GM23338 (cell line): ENCODE measurements at regions not wholly inside any gene's neighbourhood (a gene's known extent, or its start where the extent isn't known, plus 50 kb on each side); places are given as distances from the start of the nearest gene placed in this dataset.

Experiments
- ATAC-seq: fragments of 200-7000 bp; cut with Tn5 transposase; 3 replicates; pipeline ENCODE4 v1.9.1; 2020
- DNase-seq: peaks from one replicate; pipeline ENCODE4 v3.0.0-alpha.2; 2015; ENCODE audit warnings: low spot score
- H2AFZ ChIP-seq: fragments of 200-600 bp; sonication (generic); 2 replicates; pipeline ENCODE4 v1.8.0; 2016; ENCODE audit warnings: antibody characterized with exemption, mild to moderate bottlenecking, moderate library complexity
- H3F3A ChIP-seq: fragments of 200-600 bp; sonication (generic); replicated peaks from 2 replicates; pipeline ENCODE4 v1.8.0; 2017; ENCODE audit warnings: antibody characterized with exemption, mixed run types, low read depth
- H3K27ac ChIP-seq: fragments of 200-600 bp; sonication (generic); 2 replicates; pipeline ENCODE4 v1.6.1; 2016; ENCODE audit warnings: low read depth
- H3K27me3 ChIP-seq: fragments of 200-600 bp; sonication (generic); 2 replicates; pipeline ENCODE4 v1.8.0; 2016; ENCODE audit warnings: mild to moderate bottlenecking, mixed run types, moderate library complexity; ENCODE audit not compliant: insufficient read depth
- H3K36me3 ChIP-seq: fragments of 200-600 bp; sonication (generic); 2 replicates; pipeline ENCODE4 v1.8.0; 2016; ENCODE audit warnings: mild to moderate bottlenecking; ENCODE audit not compliant: insufficient read depth
- H3K4me1 ChIP-seq: fragments of 200-600 bp; sonication (generic); 2 replicates; pipeline ENCODE4 v1.8.0; 2016; ENCODE audit warnings: mild to moderate bottlenecking, moderate library complexity; ENCODE audit not compliant: insufficient read depth
- H3K4me2 ChIP-seq: fragments of 200-600 bp; sonication (generic); 2 replicates; pipeline ENCODE4 v1.7.1; 2017; ENCODE audit warnings: mixed run types
- H3K4me3 ChIP-seq: fragments of 200-600 bp; sonication (generic); 2 replicates; pipeline ENCODE4 v1.6.1; 2016; ENCODE audit warnings: mixed run types
- H3K79me2 ChIP-seq: fragments of 200-600 bp; sonication (generic); replicated peaks from 2 replicates; pipeline ENCODE4 v1.8.0; 2017; ENCODE audit warnings: mild to moderate bottlenecking; ENCODE audit not compliant: insufficient read depth
- H3K9me2 ChIP-seq: fragments of 200-600 bp; sonication (generic); 2 replicates; pipeline ENCODE4 v1.8.0; 2017; ENCODE audit not compliant: insufficient read depth
- H4K20me1 ChIP-seq: fragments of 200-600 bp; sonication (generic); replicated peaks from 2 replicates; pipeline ENCODE4 v1.8.0; 2017; ENCODE audit warnings: mild to moderate bottlenecking; ENCODE audit not compliant: insufficient read depth
- H3K27ac Mint-ChIP-seq: 2 replicates; pipeline ENCODE4 v1.8.0; 2020; ENCODE audit warnings: inconsistent platforms, mild to moderate bottlenecking, moderate library complexity, mixed read lengths
- H3K27me3 Mint-ChIP-seq: 3 replicates; pipeline ENCODE4 v1.8.0; 2022; ENCODE audit warnings: low read depth, mild to moderate bottlenecking, moderate library complexity, mixed read lengths, inconsistent platforms; ENCODE audit not compliant: insufficient read depth, poor library complexity
- H3K36me3 Mint-ChIP-seq: 3 replicates; pipeline ENCODE4 v1.8.0; 2021; ENCODE audit warnings: low read depth, mild to moderate bottlenecking, inconsistent platforms, moderate library complexity, mixed read lengths
- H3K4me1 Mint-ChIP-seq: 3 replicates; pipeline ENCODE4 v1.8.0; 2020; ENCODE audit warnings: mild to moderate bottlenecking, inconsistent platforms, mixed read lengths
- H3K4me3 Mint-ChIP-seq: 3 replicates; pipeline ENCODE4 v1.8.0; 2021; ENCODE audit warnings: moderate library complexity, mild to moderate bottlenecking, inconsistent platforms, mixed read lengths
- H3K9me3 Mint-ChIP-seq: 3 replicates; pipeline ENCODE4 v1.8.0; 2020; ENCODE audit warnings: moderate library complexity, mild to moderate bottlenecking, inconsistent platforms, mixed read lengths
- POLR2AphosphoS5 ChIP-seq: IDR thresholded peaks from 2 replicates; pipeline ENCODE4 v1.6.1; 2016; ENCODE audit warnings: antibody characterized with exemption, low read depth
- STAT1 ChIP-seq: IDR thresholded peaks from one replicate; pipeline ENCODE4 v1.6.1; 2016; ENCODE audit warnings: antibody characterized with exemption; ENCODE audit not compliant: unreplicated experiment
- ZNF114 ChIP-seq: fragments of 250-450 bp; sonication (Bioruptor Pico); IDR thresholded peaks from 2 replicates; pipeline ENCODE4 v1.5.0; 2020; ENCODE audit warnings: mild to moderate bottlenecking, moderate library complexity
- ZNF331 ChIP-seq: fragments of 250-450 bp; sonication (Bioruptor Pico); IDR thresholded peaks from 2 replicates; pipeline ENCODE4 v1.5.0; 2020; ENCODE audit warnings: low read depth, mild to moderate bottlenecking, moderate library complexity
- ZNF462 ChIP-seq: fragments of 250-450 bp; sonication (Bioruptor Pico); IDR thresholded peaks from 2 replicates; pipeline ENCODE4 v1.5.0; 2020; ENCODE audit warnings: mild to moderate bottlenecking, moderate library complexity
- TF ChIP-seq, protein P1 (sequence below): IDR thresholded peaks from 2 replicates; pipeline ENCODE4 v1.6.1; 2016; ENCODE audit warnings: antibody characterized with exemption
- TF ChIP-seq, protein P2 (sequence below), 2 experiments: fragments of 200-600 bp in 1 of 2; sonication (generic) in 1 of 2; conservative IDR thresholded peaks; 2 replicates each; pipeline versions ENCODE4 v1.5.1 to v1.6.1; 2016 to 2017; ENCODE audit warnings: antibody characterized with exemption in 2 of 2, low read depth in 2 of 2, mild to moderate bottlenecking in 2 of 2, moderate library complexity in 1 of 2

- TF ChIP-seq ZNF462 (no peak), ZNF331 (CRISPR knock-in tag) (no peak), POLR2AphosphoS5 (no peak)
- TF ChIP-seq, protein P1, sequence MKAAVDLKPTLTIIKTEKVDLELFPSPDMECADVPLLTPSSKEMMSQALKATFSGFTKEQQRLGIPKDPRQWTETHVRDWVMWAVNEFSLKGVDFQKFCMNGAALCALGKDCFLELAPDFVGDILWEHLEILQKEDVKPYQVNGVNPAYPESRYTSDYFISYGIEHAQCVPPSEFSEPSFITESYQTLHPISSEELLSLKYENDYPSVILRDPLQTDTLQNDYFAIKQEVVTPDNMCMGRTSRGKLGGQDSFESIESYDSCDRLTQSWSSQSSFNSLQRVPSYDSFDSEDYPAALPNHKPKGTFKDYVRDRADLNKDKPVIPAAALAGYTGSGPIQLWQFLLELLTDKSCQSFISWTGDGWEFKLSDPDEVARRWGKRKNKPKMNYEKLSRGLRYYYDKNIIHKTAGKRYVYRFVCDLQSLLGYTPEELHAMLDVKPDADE: no peak
- TF ChIP-seq, protein P2, sequence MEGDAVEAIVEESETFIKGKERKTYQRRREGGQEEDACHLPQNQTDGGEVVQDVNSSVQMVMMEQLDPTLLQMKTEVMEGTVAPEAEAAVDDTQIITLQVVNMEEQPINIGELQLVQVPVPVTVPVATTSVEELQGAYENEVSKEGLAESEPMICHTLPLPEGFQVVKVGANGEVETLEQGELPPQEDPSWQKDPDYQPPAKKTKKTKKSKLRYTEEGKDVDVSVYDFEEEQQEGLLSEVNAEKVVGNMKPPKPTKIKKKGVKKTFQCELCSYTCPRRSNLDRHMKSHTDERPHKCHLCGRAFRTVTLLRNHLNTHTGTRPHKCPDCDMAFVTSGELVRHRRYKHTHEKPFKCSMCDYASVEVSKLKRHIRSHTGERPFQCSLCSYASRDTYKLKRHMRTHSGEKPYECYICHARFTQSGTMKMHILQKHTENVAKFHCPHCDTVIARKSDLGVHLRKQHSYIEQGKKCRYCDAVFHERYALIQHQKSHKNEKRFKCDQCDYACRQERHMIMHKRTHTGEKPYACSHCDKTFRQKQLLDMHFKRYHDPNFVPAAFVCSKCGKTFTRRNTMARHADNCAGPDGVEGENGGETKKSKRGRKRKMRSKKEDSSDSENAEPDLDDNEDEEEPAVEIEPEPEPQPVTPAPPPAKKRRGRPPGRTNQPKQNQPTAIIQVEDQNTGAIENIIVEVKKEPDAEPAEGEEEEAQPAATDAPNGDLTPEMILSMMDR (conservative IDR thresholded peaks at IDR 0.05; ENCODE audit: low read depth in 2 of 2): no peak
Measured at GRCh38 chr21:20253261-20253660, 744.9 kb upstream of the NCAM2 start (continued).

DNA sequence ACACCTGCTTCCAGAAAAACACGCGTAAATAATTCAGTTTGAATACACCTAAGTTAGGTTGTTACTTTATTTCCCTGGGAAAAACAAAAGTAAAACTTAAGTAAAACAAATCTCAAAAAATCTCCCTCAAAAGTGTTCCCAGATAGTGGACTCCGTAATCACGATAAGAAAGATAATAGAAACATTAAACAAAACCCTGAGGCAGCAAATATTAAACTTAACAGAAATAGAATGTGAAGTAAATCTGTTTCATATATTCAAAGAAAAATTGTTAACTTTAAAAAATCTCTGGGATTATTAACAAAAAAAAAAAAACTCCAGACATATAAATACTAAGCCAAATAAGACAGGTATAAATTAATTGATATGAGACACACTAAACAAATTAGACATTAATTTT lies 743.2 kb upstream of the NCAM2 start:
- ATAC-seq (no peak), DNase-seq (no peak)
- H3K4me1 ChIP-seq: 0 out of 2 replicates have a peak, but pooled peaks cover 3% of the 10 kb centered on the region
- peaks cover 6% of the 10 kb centered on the region; the same call in 2 of the 3 replicates for H3K4me1 Mint-ChIP-seq
- no peak overlapping the region for H3K4me2 ChIP-seq
- no peaks in the 10 kb centered on the region for H4K20me1 ChIP-seq
- H3K36me3 ChIP-seq: no peaks in the 10 kb centered on the region
- H3K9me3 Mint-ChIP-seq: no peaks in the 10 kb centered on the region
- no peaks in the 10 kb centered on the region for H3K9me2 ChIP-seq
- H3K4me3 Mint-ChIP-seq: no peak overlapping the region
- H3K27me3 Mint-ChIP-seq: no peaks in the 10 kb centered on the region
- no peak overlapping the region for H3K4me3 ChIP-seq
- no peak overlapping the region for H2AFZ ChIP-seq
- H3K27me3 ChIP-seq: no peaks in the 10 kb centered on the region
- no peaks in the 10 kb centered on the region for H3F3A ChIP-seq
- no peaks in the 10 kb centered on the region for H3K36me3 Mint-ChIP-seq
- H3K27ac Mint-ChIP-seq: no peak overlapping the region
- no peaks in the 10 kb centered on the region for H3K79me2 ChIP-seq
- no peak overlapping the region for H3K27ac ChIP-seq
- TF ChIP-seq ZNF462 (no peak), ZNF331 (CRISPR knock-in tag) (no peak), POLR2AphosphoS5 (no peak), STAT1 (no peak), ZNF114 (CRISPR knock-in tag) (no peak)
